NCI-H1417 (cell line): ENCODE measurements at regions not wholly inside any gene's neighbourhood (a gene's known extent, or its start where the extent isn't known, plus 50 kb on each side); places are given as distances from the start of the nearest gene placed in this dataset.

ENCODE experiments used
- DNase-seq, 3 experiments: peaks; one replicate each; lab custom pipeline; 2025; lab: John Stamatoyannopoulos, UW

- no peak for DNase-seq
These were observed 724.7 kb upstream of the ZNF385D start for GRCh38 chr3:22475665-22476240.

- DNase-seq: no peak
These were observed 726.0 kb upstream of the ZNF385D start for GRCh38 chr3:22476976-22477375.

GRCh38 chr3:22485954-22486353, 717.2 kb upstream of the UBE2E2 start:
- DNase-seq: no peak

GRCh38 chr3:22490747-22491146, 712.4 kb upstream of the UBE2E2 start:
- no peak for DNase-seq

- DNase-seq: no peak
These were observed 711.8 kb upstream of the UBE2E2 start for GRCh38 chr3:22491344-22491743.

- no peak for DNase-seq
These were observed 710.8 kb upstream of the UBE2E2 start for GRCh38 chr3:22492342-22492741.

- peak in 1 of 3 experiments; percentile 0 for DNase-seq
These were observed 707.9 kb upstream of the UBE2E2 start for GRCh38 chr3:22495241-22495640.

- no peak for DNase-seq
These were observed 707.3 kb upstream of the UBE2E2 start for GRCh38 chr3:22495791-22496190.

- DNase-seq: no peak
These were observed 706.5 kb upstream of the UBE2E2 start for GRCh38 chr3:22496641-22497040.

- peak in 1 of 3 experiments; percentile 3 for DNase-seq
These were observed 696.3 kb upstream of the UBE2E2 start for GRCh38 chr3:22506871-22507270.

GRCh38 chr3:22507709-22508108, 695.4 kb upstream of the UBE2E2 start:
- no peak for DNase-seq

- DNase-seq: no peak
These were observed 679.2 kb upstream of the UBE2E2 start for GRCh38 chr3:22523925-22524324.

- no peak for DNase-seq
These were observed 676.8 kb upstream of the UBE2E2 start for GRCh38 chr3:22526266-22526837.

- peak in 1 of 3 experiments; percentile 46 for DNase-seq
These were observed 666.6 kb upstream of the UBE2E2 start for GRCh38 chr3:22536541-22536940.

GRCh38 chr3:22537560-22537959, 665.6 kb upstream of the UBE2E2 start:
- no peak for DNase-seq

GRCh38 chr3:22542311-22542710, 660.8 kb upstream of the UBE2E2 start:
- no peak for DNase-seq

- DNase-seq: peak in 2 of 3 experiments; percentile 2 to 64
These were observed 647.2 kb upstream of the UBE2E2 start for GRCh38 chr3:22555753-22556435.

- DNase-seq: no peak
These were observed 637.7 kb upstream of the UBE2E2 start for GRCh38 chr3:22565393-22565792.

GRCh38 chr3:22568285-22568684, 634.8 kb upstream of the UBE2E2 start:
- DNase-seq: no peak

GRCh38 chr3:22569570-22569969, 633.6 kb upstream of the UBE2E2 start:
- peak in 1 of 3 experiments; percentile 5 for DNase-seq

- DNase-seq: no peak
These were observed 622.1 kb upstream of the UBE2E2 start for GRCh38 chr3:22581007-22581406.

GRCh38 chr3:22582266-22582665, 620.9 kb upstream of the UBE2E2 start:
- DNase-seq: peak in 1 of 3 experiments; percentile 29

GRCh38 chr3:22585504-22585903, 617.6 kb upstream of the UBE2E2 start:
- DNase-seq: peak in 1 of 3 experiments; percentile 52
